Gastroesophageal sphincter (tissue), 4 donors: ENCODE measurements at regions not wholly inside any gene's neighbourhood (a gene's known extent, or its start where the extent isn't known, plus 50 kb on each side); places are given as distances from the start of the nearest gene placed in this dataset.
"Not testable (repeated sequence)": the region's sequence is repeated elsewhere in the genome, so short reads cannot be mapped to it uniquely, and the experiment has no call there.

ENCODE experiments used
- ATAC-seq: fragments of 150-250 bp; one replicate; pipeline ENCODE4 v1.9.1; 2016; ENCODE audit warnings: mild to moderate bottlenecking, moderate library complexity
- H3K27ac ChIP-seq, 4 donors: fragments of 200-600 bp; sonication (generic) in 3 of 4; 1 replicate in 3 of 4; 2 replicates in 1 of 4; pipeline ENCODE4 v1.5.1; 2016 to 2019
- H3K27me3 ChIP-seq: fragments of 200-600 bp; sonication (generic); one replicate; pipeline ENCODE4 v1.5.1; 2019
- H3K36me3 ChIP-seq, 2 donors: fragments of 200-600 bp; sonication (generic); one replicate each; pipeline ENCODE4 v1.5.1; 2019; ENCODE audit warnings: control low read depth in 1 of 2
- H3K4me1 ChIP-seq, 3 donors: fragments of 200-600 bp; sonication (generic); 1 replicate in 2 of 3; 2 replicates in 1 of 3; pipeline ENCODE4 v1.5.1; 2016 to 2019; ENCODE audit warnings: control low read depth in 2 of 3
- H3K4me3 ChIP-seq, 2 donors: fragments of 200-600 bp; sonication (generic); one replicate each; pipeline ENCODE4 v1.5.1; 2019; ENCODE audit warnings: mild to moderate bottlenecking in 1 of 2, moderate library complexity in 1 of 2
- H3K9me3 ChIP-seq, 3 donors: fragments of 200-600 bp; sonication (generic); one replicate each; pipeline ENCODE4 v1.5.1; 2017 to 2019; ENCODE audit warnings: control low read depth in 2 of 3
- CTCF ChIP-seq, 4 experiments: fragments of 200-600 bp in 2 of 4; fragments of 450-650 bp in 2 of 4; sonication (generic) in 1 of 4; IDR thresholded peaks; one replicate each; pipeline ENCODE4 v1.5.1; 2017 to 2019; ENCODE audit warnings: antibody characterized with exemption in 4 of 4, mild to moderate bottlenecking in 2 of 4, moderate library complexity in 2 of 4
- EP300 ChIP-seq: sonication (generic); formaldehyde crosslinking; IDR thresholded peaks from one replicate; pipeline ENCODE4 v1.6.1; 2017; ENCODE audit warnings: antibody characterized with exemption, mild to moderate bottlenecking
- POLR2A ChIP-seq, 2 donors: fragments of 450-650 bp; IDR thresholded peaks; one replicate each; pipeline ENCODE4 v1.6.1; 2017; ENCODE audit warnings: antibody characterized with exemption in 2 of 2, mild to moderate bottlenecking in 2 of 2, moderate library complexity in 1 of 2
- POLR2AphosphoS5 ChIP-seq: sonication (generic); formaldehyde crosslinking; IDR thresholded peaks from one replicate; pipeline ENCODE4 v1.6.1; 2017; ENCODE audit warnings: antibody characterized with exemption
- WGBS, 2 donors: methylation state at CpG; one replicate each; pipeline ENCODE4 v1.1.5; 2018; ENCODE audit warnings: low coverage in 1 of 2; 5-methylcytosine and 5-hydroxymethylcytosine counted together

- H3K4me3 ChIP-seq, result no peak overlapping the region
- H3K4me1 ChIP-seq, result no peaks in the 10 kb centered on the region
- ATAC-seq, result no peak
- 39 to 69% methylated on average over 2 to 3 of the region's 3 CpGs for WGBS, 2 donors
- H3K36me3 ChIP-seq, result no peaks in the 10 kb centered on the region
- TF ChIP-seq CTCF (IDR thresholded peaks at IDR 0.05), result no peak
- no peak for TF ChIP-seq POLR2A (IDR thresholded peaks at IDR 0.05)
- TF ChIP-seq POLR2AphosphoS5, result no peak
- TF ChIP-seq EP300, result no peak
- no peaks in the 10 kb centered on the region for H3K27me3 ChIP-seq
- H3K27ac ChIP-seq, result no peak overlapping the region
- peaks cover 0 to 5% (median 0%) of the 10 kb centered on the region in 3 donors for H3K9me3 ChIP-seq
Measured at GRCh38 chr10:6811153-6811552, 231.1 kb upstream of the PRKCQ start.

- H3K9me3 ChIP-seq, result no peaks in the 10 kb centered on the region
- TF ChIP-seq EP300 (no peak), CTCF (IDR thresholded peaks at IDR 0.05) (no peak), POLR2A (IDR thresholded peaks at IDR 0.05) (no peak), POLR2AphosphoS5 (no peak)
- no peak overlapping the region for H3K27ac ChIP-seq
- 75 to 100% methylated on average over 1 of the region's 1 CpG for WGBS, 2 donors
- H3K27me3 ChIP-seq, result no peaks in the 10 kb centered on the region
- H3K4me1 ChIP-seq, result no peaks in the 10 kb centered on the region
- no peak for ATAC-seq
- no peak overlapping the region for H3K4me3 ChIP-seq
- H3K36me3 ChIP-seq, result no peaks in the 10 kb centered on the region
Measured at GRCh38 chr10:6803427-6803783, 223.3 kb upstream of the PRKCQ start.

GRCh38 chr10:6802759-6803426 lies 222.8 kb upstream of the PRKCQ start:
- Histone ChIP-seq H3K36me3 (no peaks in the 10 kb centered on the region), H3K27ac (no peak overlapping the region), H3K4me1 (no peaks in the 10 kb centered on the region), H3K27me3 (no peaks in the 10 kb centered on the region), H3K9me3 (no peaks in the 10 kb centered on the region), H3K4me3 (no peak overlapping the region)
- TF ChIP-seq POLR2A (IDR thresholded peaks at IDR 0.05) (no peak), CTCF (IDR thresholded peaks at IDR 0.05) (no peak), EP300 (no peak), POLR2AphosphoS5 (no peak)
- ATAC-seq, result no peak
- 71 to 83% methylated on average over 4 to 6 of the region's 6 CpGs for WGBS, 2 donors

GRCh38 chr10:6796231-6796630 lies 216.2 kb upstream of the PRKCQ start:
- TF ChIP-seq POLR2AphosphoS5 (no peak), EP300 (no peak), CTCF (IDR thresholded peaks at IDR 0.05) (no peak), POLR2A (IDR thresholded peaks at IDR 0.05) (no peak)
- Histone ChIP-seq H3K4me3 (no peak overlapping the region), H3K36me3 (no peaks in the 10 kb centered on the region), H3K9me3 (no peaks in the 10 kb centered on the region), H3K27ac (no peak overlapping the region), H3K27me3 (no peaks in the 10 kb centered on the region), H3K4me1 (no peaks in the 10 kb centered on the region)
- no peak for ATAC-seq
- WGBS, 2 donors, result 83% methylated on average over 1 of the region's 3 CpGs; no CpG with 5 or more reads in 1 of the 2 donors

GRCh38 chr10:6795541-6795940 lies 215.5 kb upstream of the PRKCQ start:
- WGBS, 2 donors, result 79 to 91% methylated on average over 6 of the region's 6 CpGs
- Histone ChIP-seq H3K27me3 (no peaks in the 10 kb centered on the region), H3K27ac (no peak overlapping the region), H3K4me1 (no peaks in the 10 kb centered on the region), H3K36me3 (no peaks in the 10 kb centered on the region), H3K4me3 (no peak overlapping the region), H3K9me3 (no peaks in the 10 kb centered on the region)
- no peak for ATAC-seq
- no peak for TF ChIP-seq POLR2A (IDR thresholded peaks at IDR 0.05)
- TF ChIP-seq POLR2AphosphoS5, result no peak
- TF ChIP-seq CTCF (IDR thresholded peaks at IDR 0.05), result no peak
- TF ChIP-seq EP300, result no peak

- not testable (repeated sequence) for H3K4me1 ChIP-seq, H3K27ac ChIP-seq, H3K27me3 ChIP-seq, H3K9me3 ChIP-seq, H3K36me3 ChIP-seq, ATAC-seq, H3K4me3 ChIP-seq
- 43 to 59% methylated on average over 2 to 3 of the region's 10 CpGs for WGBS, 2 donors
Measured at GRCh38 chr10:6794841-6795240, 214.8 kb upstream of the PRKCQ start.
